Fibroblast of skin of scalp (primary cell): ENCODE measurements at regions not wholly inside any gene's neighbourhood (a gene's known extent, or its start where the extent isn't known, plus 50 kb on each side); places are given as distances from the start of the nearest gene placed in this dataset.

ENCODE experiments used
- DNase-seq: peaks from one replicate; pipeline ENCODE4 v3.0.0-alpha.2; 2013

DNA sequence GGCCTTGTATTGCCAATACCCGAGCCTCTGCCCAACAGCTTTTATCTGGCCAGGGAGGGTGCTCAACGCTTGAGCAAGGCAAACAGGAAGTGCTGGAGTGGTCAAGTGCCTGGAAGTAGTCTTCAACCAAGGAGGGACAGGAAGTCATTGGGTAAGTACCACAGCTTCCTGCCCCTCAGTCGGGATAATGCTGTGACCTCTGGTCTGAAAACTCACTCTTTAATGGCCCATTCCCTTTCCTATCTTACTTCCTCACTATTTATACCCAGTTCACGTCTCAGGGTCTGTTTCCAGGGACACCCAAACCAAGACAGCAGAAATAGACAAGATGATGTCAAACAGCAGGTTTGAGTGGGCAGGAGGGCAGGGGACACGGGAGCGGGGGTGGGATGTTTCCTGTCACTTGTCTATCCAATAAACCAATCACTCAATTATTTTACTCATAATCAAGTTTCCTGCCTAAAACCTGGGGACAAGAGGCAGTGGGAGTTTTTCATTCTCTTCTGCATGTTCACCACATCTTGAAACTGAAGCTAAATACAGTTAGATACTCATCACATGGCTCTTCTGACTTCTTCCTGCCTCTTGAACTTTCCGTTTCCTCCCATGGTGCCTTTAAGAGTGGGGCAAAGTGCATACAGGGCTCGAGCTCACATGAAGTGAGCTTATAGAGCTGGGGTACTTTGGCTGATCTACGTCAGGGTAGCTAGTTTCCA, 68.9 kb upstream of the CAB39 start:
- no peak for DNase-seq

DNA sequence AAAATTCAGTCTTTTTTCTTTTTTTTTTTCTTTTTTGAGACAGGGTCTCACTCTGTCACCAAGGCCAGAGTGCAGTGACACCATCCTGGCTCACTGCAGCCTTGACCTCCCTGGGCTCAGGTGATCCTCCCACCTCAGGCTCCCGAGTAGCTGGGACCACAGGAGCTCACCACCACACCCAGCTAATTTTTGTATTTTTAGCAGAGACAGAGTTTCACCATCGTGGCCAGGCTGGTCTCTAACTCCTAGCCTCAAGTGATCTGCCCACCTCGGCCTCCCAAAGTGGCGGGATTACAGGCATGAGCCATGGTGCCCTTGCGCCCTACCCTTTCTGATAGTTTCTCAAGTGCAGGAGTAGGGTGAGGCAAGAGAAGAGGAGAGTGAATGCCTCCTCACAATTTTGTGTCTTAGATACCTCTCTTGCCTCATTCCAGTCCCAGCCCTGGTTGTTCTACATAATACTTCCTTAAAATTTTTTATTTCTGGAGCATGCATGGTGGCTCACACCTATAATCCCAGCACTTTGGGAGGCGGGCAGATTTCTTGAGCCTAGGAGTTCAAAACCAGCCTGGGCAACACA, 68.2 kb upstream of the CAB39 start:
- DNase-seq = no peak

DNA sequence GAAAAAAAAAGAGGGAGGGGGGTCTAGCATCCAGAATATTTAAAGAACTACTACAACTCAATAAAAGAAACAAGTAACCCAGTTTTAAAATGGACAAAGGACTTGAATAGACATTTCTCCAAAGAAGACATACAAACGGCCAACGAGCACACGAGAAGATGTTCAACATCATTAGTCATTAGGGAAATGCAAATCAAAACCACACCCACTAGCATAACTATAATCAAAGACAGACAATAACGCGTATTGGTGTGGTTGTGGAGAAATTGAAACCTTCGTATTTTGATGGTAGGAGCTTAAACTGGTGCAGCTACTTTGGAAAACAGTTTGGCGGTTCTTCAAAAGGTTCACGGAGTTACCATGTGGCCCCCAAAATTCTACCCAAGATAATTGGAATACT, 64.3 kb upstream of the CAB39 start:
- no peak for DNase-seq

DNA sequence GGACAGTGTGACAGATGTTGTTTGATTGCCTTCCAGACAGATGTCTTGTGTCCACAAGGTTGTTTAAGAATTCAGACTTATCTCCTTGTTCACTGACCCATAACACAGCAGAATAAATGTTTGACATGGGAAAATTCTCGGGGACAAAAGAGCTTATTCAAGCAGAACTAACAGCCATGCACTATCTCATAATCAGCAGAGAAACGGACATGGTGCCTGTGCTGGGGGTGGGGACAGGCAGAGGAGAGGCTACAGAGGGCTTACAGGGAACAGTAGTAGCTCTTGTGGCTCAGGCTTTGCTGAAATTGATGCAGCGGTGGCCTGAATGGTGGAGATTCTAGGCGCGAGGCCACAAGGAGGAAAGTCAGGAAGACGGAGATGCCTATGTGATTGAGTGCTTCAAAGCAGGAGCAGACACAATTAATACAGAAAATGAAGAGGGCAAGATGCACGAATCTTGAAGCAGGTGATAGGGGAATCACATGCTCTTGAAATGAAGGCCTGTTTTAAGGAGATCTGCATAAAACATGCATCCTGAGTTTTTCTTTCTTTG, 62.0 kb upstream of the CAB39 start:
- no peak for DNase-seq

DNA sequence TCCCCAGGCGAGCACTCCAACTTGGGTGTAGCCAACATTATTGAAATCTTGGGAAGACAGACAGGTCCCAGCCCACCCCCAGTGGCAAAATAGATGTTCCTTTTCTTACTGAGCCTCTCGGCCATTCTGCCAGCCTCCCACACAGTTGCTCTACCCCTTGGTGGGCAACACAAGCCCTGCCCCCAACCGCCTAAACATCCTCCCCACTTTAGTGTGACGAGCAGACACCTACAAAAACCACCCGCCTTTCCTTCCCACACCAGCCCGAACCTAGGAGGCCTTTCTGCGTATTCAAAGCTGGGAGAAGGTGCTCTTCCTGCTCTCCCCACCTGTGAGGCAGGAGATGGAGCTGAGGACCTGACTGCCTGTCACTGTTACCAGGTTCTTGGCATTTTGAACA, 58.6 kb upstream of the CAB39 start:
- DNase-seq = no peak

DNA sequence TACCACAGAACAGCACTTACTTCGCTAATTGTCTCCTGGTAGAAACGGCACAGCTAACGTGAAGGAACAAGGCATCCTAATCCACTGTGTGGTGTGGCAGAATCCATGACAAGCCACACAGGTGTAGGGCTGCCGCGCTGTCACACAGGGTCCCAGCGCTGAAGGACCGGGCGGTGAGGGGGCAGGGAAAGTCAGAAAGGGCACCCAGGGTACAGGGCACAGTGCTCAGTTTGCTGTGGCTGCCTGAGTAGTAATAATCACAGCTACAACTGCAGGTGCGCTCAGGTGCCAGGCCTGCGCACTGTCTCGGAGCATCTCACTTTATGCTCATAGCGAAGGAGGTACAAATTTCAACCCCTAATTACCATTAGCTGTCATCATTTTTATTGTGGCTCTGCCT, 55.2 kb upstream of the CAB39 start:
- DNase-seq = no peak

DNA sequence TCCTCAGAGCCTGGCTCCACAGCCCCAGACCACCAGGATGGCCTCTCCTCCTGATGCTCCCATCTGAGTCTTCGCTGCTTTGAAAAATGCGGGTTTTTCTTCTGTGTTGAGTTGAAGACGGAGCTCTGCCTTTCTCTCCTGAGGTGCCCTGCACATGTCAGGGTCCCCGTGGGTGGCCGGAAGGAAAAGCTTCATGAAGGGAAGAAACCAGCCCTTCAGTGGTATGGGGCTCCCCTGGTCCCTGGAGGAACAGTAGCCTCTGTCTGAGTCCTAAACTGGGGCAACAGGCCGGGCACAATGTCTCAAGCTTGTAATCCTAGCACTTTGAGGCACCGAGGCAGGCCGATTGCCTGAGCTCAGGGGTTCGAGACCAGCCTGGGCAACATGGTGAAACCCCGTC, 54.7 kb upstream of the CAB39 start:
- DNase-seq = no peak

DNA sequence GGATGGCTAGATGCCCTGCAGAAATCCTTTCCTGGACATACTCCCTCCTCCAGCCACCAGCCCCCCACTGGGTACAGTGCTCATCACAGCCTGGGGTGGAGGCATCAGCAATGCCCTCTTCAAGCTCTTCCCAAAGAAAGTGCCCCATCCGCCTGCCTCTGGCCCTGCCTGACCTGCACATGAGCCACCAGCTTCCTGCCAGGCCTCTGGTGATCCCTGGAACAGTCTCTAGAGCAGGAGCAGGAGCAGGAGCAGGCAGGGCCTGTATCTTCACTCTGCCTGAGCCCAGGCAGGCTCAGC, 54.1 kb upstream of the CAB39 start:
- no peak for DNase-seq

DNA sequence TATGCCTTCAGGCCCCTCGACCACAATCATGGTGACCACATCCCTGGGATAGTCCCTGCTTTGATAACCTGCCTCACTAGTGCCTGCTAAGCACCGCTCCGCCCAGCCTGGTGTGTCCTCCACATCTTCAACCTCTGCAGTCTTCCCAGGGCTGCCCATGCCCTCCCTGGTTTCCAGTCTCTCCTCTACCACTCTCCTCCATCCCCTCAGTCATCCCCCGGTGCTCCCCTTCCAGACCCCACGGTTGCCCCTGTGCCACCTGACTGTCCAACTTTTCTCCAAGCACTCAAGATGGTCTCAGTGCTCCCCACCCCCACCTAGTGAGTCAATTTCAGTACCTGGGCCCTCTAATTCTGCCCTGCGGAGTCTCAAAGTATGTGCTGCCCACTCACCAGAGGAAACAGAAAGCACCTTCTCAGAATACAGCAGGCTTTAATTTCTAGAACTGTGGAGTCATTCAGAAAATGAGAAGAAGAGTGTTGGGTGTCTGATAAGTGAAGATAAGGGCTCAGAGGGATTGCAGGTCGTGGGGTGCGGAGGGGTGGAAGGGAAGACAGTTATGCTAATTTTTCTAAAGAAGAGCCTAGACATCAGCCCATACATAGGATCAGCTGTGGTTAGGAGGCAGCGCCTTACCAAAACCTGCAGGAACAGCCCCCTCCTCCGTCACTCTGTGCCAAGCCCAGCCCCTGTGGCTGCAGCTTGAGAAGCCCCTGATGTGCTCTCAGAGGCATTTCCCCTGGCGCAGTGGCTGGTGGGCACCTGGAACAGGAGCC, 53.6 kb upstream of the CAB39 start:
- DNase-seq = no peak

DNA sequence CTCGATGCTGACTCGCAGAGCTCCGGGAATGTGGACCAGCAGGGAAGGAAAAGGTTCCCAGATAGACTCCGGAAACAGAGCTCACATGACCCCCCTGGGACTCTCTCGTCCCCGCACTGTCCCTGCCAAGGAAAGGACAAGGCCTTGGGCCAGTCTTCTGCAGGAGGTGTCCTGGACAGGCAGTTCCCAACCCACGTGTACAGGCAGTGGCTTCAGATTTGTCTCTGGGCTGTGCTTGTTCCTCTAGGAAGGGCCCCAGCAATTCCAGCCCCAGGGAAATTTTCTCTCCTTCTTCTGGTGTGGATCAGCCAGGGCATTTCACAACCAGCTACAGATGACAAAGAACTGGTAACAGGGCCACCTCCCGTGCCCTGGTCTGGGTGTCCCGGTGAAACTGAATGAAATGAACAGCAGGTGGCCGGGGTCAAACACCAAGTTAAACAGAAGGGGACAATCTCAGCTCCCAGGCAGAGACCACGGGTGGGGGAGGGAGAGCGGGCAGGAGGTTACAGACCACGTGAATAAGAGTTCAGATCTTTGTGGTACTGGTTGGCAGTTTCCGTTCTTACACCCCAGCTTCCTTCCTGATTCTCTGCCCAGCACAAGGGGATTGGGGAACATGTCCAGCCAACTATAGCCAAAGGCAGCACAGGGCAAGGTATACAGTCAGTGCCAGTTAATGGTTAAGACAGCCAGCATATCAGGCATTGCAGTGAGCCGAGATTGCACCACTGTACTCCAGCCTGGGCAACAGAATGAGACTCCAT, 52.2 kb upstream of the CAB39 start:
- no peak for DNase-seq

DNA sequence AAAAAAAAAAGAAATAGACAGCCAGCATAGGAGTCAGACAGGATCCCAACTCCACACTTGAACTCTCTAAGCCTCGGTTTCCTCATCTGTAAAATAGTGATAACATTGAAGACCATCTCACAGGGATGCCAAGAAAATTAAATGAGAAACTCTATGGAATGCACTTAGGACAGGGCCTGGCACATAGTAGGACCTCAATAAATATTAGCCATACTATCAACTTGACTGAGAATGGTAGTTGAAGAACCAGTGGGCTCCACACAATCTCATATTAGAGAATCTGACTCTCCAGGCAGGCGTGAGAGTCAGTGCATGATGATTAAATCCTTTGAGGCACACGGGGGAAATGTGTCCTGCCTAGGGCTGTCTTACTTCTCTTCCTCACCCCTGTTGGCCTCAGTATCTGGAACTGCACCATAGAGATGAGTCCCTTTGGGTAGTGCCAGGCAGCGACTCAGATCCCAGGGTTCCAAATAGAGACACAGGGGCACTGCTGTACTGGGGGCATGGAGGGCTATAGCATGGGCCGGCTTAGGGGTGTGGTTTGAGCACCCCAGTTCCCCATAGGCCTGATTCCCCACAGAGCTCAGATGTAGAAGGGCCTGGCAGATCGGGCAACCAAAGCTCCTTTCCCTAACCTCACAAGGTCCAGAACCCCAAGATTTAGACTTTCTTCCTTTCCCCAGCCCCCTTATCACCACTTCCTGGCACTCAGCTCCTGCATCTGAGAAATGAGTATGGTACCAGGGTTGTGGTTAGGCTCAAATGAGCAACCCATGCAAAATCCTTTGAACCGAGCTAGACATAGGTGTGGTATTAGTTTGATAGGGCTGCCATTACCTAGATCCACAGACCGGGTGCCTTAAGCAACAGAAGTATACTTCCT, 51.3 kb upstream of the CAB39 start:
- no peak for DNase-seq
